H1 (cell line): ENCODE measurements at regions not wholly inside any gene's neighbourhood (a gene's known extent, or its start where the extent isn't known, plus 50 kb on each side); places are given as distances from the start of the nearest gene placed in this dataset.

ENCODE experiments used
- CTCF ChIA-PET: fragments of 300-600 bp; sonication (Branson Sonifier 250); formaldehyde crosslinking; loops from one replicate; lab custom pipeline; 2021; ENCODE audit not compliant: partially characterized antibody; lab: Charles Lee
- POLR2A ChIA-PET: fragments of 300-600 bp; sonication (Branson Sonifier 250); formaldehyde crosslinking; loops from one replicate; lab custom pipeline; 2021; ENCODE audit warnings: inconsistent platforms; ENCODE audit not compliant: partially characterized antibody; lab: Charles Lee
- DNase-seq, 2 experiments: peaks; one replicate each; pipeline versions ENCODE4 v3.0.0 to v3.0.0-alpha.2; 2010 to 2022; ENCODE audit warnings: low spot score in 2 of 2, low read depth in 1 of 2, mixed read lengths in 1 of 2
- FAIRE-seq: peaks from 2 replicates; lab custom pipeline; 2011; peaks lifted over from hg19 to GRCh38; lab: Jason Lieb, UNC
- H2AFZ ChIP-seq: 2 replicates; pipeline ENCODE4 v1.8.1; 2012; ENCODE audit warnings: low read length, inconsistent platforms
- H2AK5ac ChIP-seq: 2 replicates; pipeline ENCODE4 v1.6.1; 2013; ENCODE audit warnings: low read depth, low read length
- H2BK120ac ChIP-seq: replicated peaks from 2 replicates; pipeline ENCODE3; 2013; ENCODE audit warnings: low read depth, low read length, inconsistent platforms
- H2BK12ac ChIP-seq: 2 replicates; pipeline ENCODE4 v1.6.1; 2013; ENCODE audit warnings: low read depth, low read length
- H2BK15ac ChIP-seq: 2 replicates; pipeline ENCODE4 v1.6.1; 2013; ENCODE audit warnings: low read length
- H2BK20ac ChIP-seq: 2 replicates; pipeline ENCODE4 v1.6.1; 2013; ENCODE audit warnings: low read length
- H2BK5ac ChIP-seq: 2 replicates; pipeline ENCODE4 v1.6.1; 2013; ENCODE audit warnings: low read depth, low read length
- H3K14ac ChIP-seq: 2 replicates; pipeline ENCODE4 v1.6.1; 2013; ENCODE audit warnings: inconsistent platforms; ENCODE audit not compliant: insufficient read length
- H3K18ac ChIP-seq: 2 replicates; pipeline ENCODE4 v1.6.1; 2013; ENCODE audit warnings: low read length; ENCODE audit errors: extremely low read depth
- H3K23ac ChIP-seq: 2 replicates; pipeline ENCODE4 v1.6.1; 2013; ENCODE audit warnings: inconsistent platforms; ENCODE audit not compliant: insufficient read length
- H3K23me2 ChIP-seq: 2 replicates; pipeline ENCODE4 v1.6.1; 2013; ENCODE audit warnings: low read depth, low read length
- H3K27ac ChIP-seq: 2 replicates; pipeline ENCODE4 v1.6.1; 2011; ENCODE audit warnings: low read depth, low read length, inconsistent platforms
- H3K27me3 ChIP-seq, 4 experiments: replicated peaks in 1 of 4; 1 replicate in 1 of 4; 2 replicates in 3 of 4; pipeline versions ENCODE4 v1.6.1 to v1.8.1; 2011 to 2013; ENCODE audit warnings: low read length in 3 of 4, mild to moderate bottlenecking in 3 of 4, inconsistent platforms in 2 of 4, mixed read lengths in 2 of 4, moderate library complexity in 1 of 4; ENCODE audit not compliant: control insufficient read depth in 3 of 4, insufficient read depth in 3 of 4; ENCODE audit errors: extremely low read depth in 1 of 4
- H3K36me3 ChIP-seq, 4 experiments: 2 replicates each; pipeline versions ENCODE4 v1.6.1 to v1.8.1; 2011 to 2013; ENCODE audit warnings: mild to moderate bottlenecking in 4 of 4, low read length in 3 of 4, moderate library complexity in 2 of 4, control low read depth in 1 of 4, inconsistent platforms in 1 of 4; ENCODE audit not compliant: insufficient read depth in 4 of 4, control insufficient read depth in 2 of 4
- H3K4ac ChIP-seq: replicated peaks from 2 replicates; pipeline ENCODE3; 2013; ENCODE audit warnings: low read length, low read depth, mixed read lengths, inconsistent platforms; ENCODE audit not compliant: insufficient read length
- H3K4me1 ChIP-seq, 4 experiments: replicated peaks in 1 of 4; 1 replicate in 1 of 4; 2 replicates in 3 of 4; pipeline versions ENCODE4 v1.6.1 to v1.8.1; 2011 to 2013; ENCODE audit warnings: low read length in 3 of 4, inconsistent platforms in 2 of 4, mixed read lengths in 1 of 4; ENCODE audit not compliant: insufficient read depth in 4 of 4, control insufficient read depth in 3 of 4
- H3K4me2 ChIP-seq, 2 experiments: 2 replicates each; pipeline versions ENCODE4 v1.6.1 to v1.8.1; 2011 to 2013; ENCODE audit warnings: low read depth in 2 of 2, low read length in 2 of 2, control low read depth in 1 of 2, inconsistent platforms in 1 of 2, mild to moderate bottlenecking in 1 of 2; ENCODE audit not compliant: insufficient read depth in 1 of 2
- H3K4me3 ChIP-seq, 4 experiments: fragments of 200-600, 300-600 bp in 1 of 4; sonication (generic), shearing (Covaris generic), sonication (Bioruptor Twin) in 1 of 4; 2 replicates each; pipeline versions ENCODE4 v1.5.1 to v1.8.1; 2011 to 2016; ENCODE audit warnings: low read length in 4 of 4, low read depth in 3 of 4, control low read depth in 2 of 4, inconsistent platforms in 2 of 4, mild to moderate bottlenecking in 2 of 4, mixed read lengths in 1 of 4, moderate library complexity in 1 of 4; ENCODE audit not compliant: insufficient read depth in 2 of 4; ENCODE audit errors: extremely low read depth in 1 of 4
- H3K56ac ChIP-seq: replicated peaks from 2 replicates; pipeline ENCODE3; 2013; ENCODE audit warnings: low read depth, mild to moderate bottlenecking, mixed read lengths, low read length, inconsistent platforms; ENCODE audit not compliant: insufficient read length
- H3K79me1 ChIP-seq: 2 replicates; pipeline ENCODE4 v1.6.1; 2013; ENCODE audit warnings: low read depth, low read length, control low read depth
- H3K79me2 ChIP-seq, 2 experiments: 2 replicates each; pipeline versions ENCODE4 v1.6.1 to v1.8.1; 2012 to 2013; ENCODE audit warnings: low read length in 2 of 2, mild to moderate bottlenecking in 2 of 2, inconsistent platforms in 1 of 2; ENCODE audit not compliant: insufficient read depth in 2 of 2, control insufficient read depth in 1 of 2
- H3K9ac ChIP-seq, 4 experiments: replicated peaks in 1 of 4; 1 replicate in 1 of 4; 2 replicates in 3 of 4; pipeline versions ENCODE4 v1.6.1 to v1.8.1; 2011 to 2013; ENCODE audit warnings: low read depth in 3 of 4, low read length in 3 of 4, control low read depth in 2 of 4, mild to moderate bottlenecking in 2 of 4, moderate library complexity in 2 of 4, inconsistent platforms in 1 of 4; ENCODE audit errors: extremely low read depth in 1 of 4
- H3K9me3 ChIP-seq, 2 experiments: 2 replicates each; pipeline versions ENCODE4 v1.6.1 to v1.8.1; 2012 to 2013; ENCODE audit warnings: mild to moderate bottlenecking in 2 of 2, moderate library complexity in 2 of 2, control low read depth in 1 of 2, inconsistent platforms in 1 of 2, low read depth in 1 of 2, low read length in 1 of 2, mixed read lengths in 1 of 2; ENCODE audit not compliant: insufficient read depth in 2 of 2
- H4K20me1 ChIP-seq, 2 experiments: replicated peaks in 1 of 2; 2 replicates each; pipeline versions ENCODE3 to v1.8.1; 2011 to 2013; ENCODE audit warnings: inconsistent platforms in 2 of 2, low read length in 2 of 2, mild to moderate bottlenecking in 1 of 2; ENCODE audit not compliant: insufficient read depth in 2 of 2, control insufficient read depth in 1 of 2
- H4K5ac ChIP-seq: 2 replicates; pipeline ENCODE4 v1.6.1; 2013; ENCODE audit warnings: low read length, low read depth, mixed read lengths, inconsistent platforms; ENCODE audit not compliant: insufficient read length
- H4K8ac ChIP-seq: 2 replicates; pipeline ENCODE4 v1.8.0; 2013; ENCODE audit warnings: mild to moderate bottlenecking, moderate library complexity, low read length, inconsistent platforms; ENCODE audit not compliant: insufficient read depth; ENCODE audit errors: extremely low read depth
- H4K91ac ChIP-seq: replicated peaks from 2 replicates; pipeline ENCODE3; 2013; ENCODE audit warnings: low read length, mixed read lengths, inconsistent platforms; ENCODE audit not compliant: insufficient read length
- BACH1 ChIP-seq: IDR thresholded peaks from 2 replicates; pipeline ENCODE4 v1.6.1; 2012; ENCODE audit warnings: low read length, improper control_type of control experiment
- EGR1 ChIP-seq: IDR thresholded peaks from 2 replicates; pipeline ENCODE4 v1.6.1; 2011; ENCODE audit warnings: low read depth, low read length, borderline replicate concordance
- HDAC2 ChIP-seq, 2 experiments: fragments of 300-600 bp in 1 of 2; sonication (generic) in 1 of 2; IDR thresholded peaks; 2 replicates each; pipeline ENCODE4 v1.6.1; 2011 to 2012; ENCODE audit warnings: low read depth in 2 of 2, low read length in 2 of 2, mild to moderate bottlenecking in 2 of 2, moderate library complexity in 2 of 2, borderline replicate concordance in 1 of 2, inconsistent platforms in 1 of 2
- RAD21 ChIP-seq, 2 experiments: IDR thresholded peaks in 1 of 2; conservative IDR thresholded peaks in 1 of 2; 2 replicates each; pipeline ENCODE4 v1.6.1; 2011; ENCODE audit warnings: low read depth in 2 of 2, low read length in 2 of 2, improper control_type of control experiment in 1 of 2, inconsistent platforms in 1 of 2, mild to moderate bottlenecking in 1 of 2, moderate library complexity in 1 of 2
- RFX5 ChIP-seq: IDR thresholded peaks from 2 replicates; pipeline ENCODE4 v1.6.1; 2011; ENCODE audit warnings: low read depth, low read length, improper control_type of control experiment, borderline replicate concordance
- RNF2 ChIP-seq: fragments of 200-900, 300-1000 bp; sonication (generic); IDR thresholded peaks from 2 replicates; pipeline ENCODE4 v1.7.1; 2016; ENCODE audit warnings: borderline replicate concordance, low read depth, mild to moderate bottlenecking, antibody characterized with exemption, low read length; ENCODE audit not compliant: poor library complexity, severe bottlenecking; ENCODE audit errors: missing control alignments
- TAF1 ChIP-seq: IDR thresholded peaks from 2 replicates; pipeline ENCODE4 v1.6.1; 2011; ENCODE audit warnings: mild to moderate bottlenecking, low read depth, low read length
- TBP ChIP-seq: IDR thresholded peaks from 2 replicates; pipeline ENCODE4 v1.6.1; 2011; ENCODE audit warnings: low read depth, low read length, improper control_type of control experiment
- ZNF274 ChIP-seq: IDR thresholded peaks from 2 replicates; pipeline ENCODE4 v1.7.0; 2012; ENCODE audit warnings: low read length, borderline replicate concordance; ENCODE audit errors: extremely low read depth
- whole genome bisulfite sequencing, 2 experiments: shearing (Covaris generic) in 1 of 2; methylation state at CpG; one replicate each; pipeline versions ENCODE4 v1.1.6 to v1.1.7; 2013 to 2015; ENCODE audit warnings: low lambda C conversion rate in 2 of 2, mixed read lengths in 2 of 2, inconsistent platforms in 1 of 2, low coverage in 1 of 2, missing lambda C conversion rate in 1 of 2; ENCODE audit not compliant: insufficient replicate concordance in 2 of 2, insufficient coverage in 1 of 2, insufficient read length in 1 of 2; ENCODE audit errors: extremely low coverage in 1 of 2, missing lambda C conversion rate in 1 of 2; 5-methylcytosine and 5-hydroxymethylcytosine counted together

DNA sequence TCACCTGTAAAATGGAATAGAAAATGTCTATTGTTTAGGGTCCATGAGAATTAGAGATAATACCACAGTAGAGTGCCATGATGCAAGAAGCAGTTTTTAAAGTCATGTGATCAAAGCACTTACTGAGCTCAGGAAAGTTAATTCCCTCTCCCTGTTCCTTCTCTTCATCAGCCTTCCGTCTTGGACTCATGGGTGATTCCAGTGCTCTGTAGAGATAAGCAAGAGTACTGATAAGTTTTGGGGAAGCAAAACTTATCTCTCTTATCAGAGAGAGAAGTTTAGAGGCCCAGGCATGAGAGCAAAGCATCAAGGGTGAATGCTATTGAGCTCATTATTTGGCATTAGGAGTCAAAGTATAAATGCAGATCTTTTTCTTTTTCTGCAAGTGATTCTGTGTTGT is 410.1 kb downstream of the AGTPBP1 start:
- H4K8ac ChIP-seq: no peak overlapping the region
- H4K5ac ChIP-seq: no peak overlapping the region
- TF ChIP-seq TBP (no peak), EGR1 (no peak), ZNF274 (no peak), RAD21 (IDR thresholded peaks at IDR 0.05 in 1 of 2, conservative IDR thresholded peaks at IDR 0.05 in 1 of 2; ENCODE audit: low read depth in 2 of 2, low read length in 2 of 2) (no peak), RNF2 (no peak), RFX5 (no peak), TAF1 (no peak), HDAC2 (IDR thresholded peaks at IDR 0.05; ENCODE audit: borderline replicate concordance in 1 of 2, low read depth in 2 of 2, low read length in 2 of 2) (no peak), BACH1 (no peak)
- TF ChIP-seq, all 59 proteins: peak for 0
- Histone ChIP-seq H3K36me3 (no peaks in the 10 kb centered on the region), H3K9ac (no peak overlapping the region), H2BK5ac (no peak overlapping the region), H2BK120ac (no peak overlapping the region), H3K14ac (no peak overlapping the region), H3K4me2 (no peak overlapping the region), H3K56ac (no peak overlapping the region), H4K91ac (no peak overlapping the region), H3K4me3 (no peak overlapping the region), H2AK5ac (no peak overlapping the region), H3K79me1 (no peaks in the 10 kb centered on the region), H2BK15ac (no peak overlapping the region), H3K79me2 (no peaks in the 10 kb centered on the region), H3K18ac (no peak overlapping the region), H2BK20ac (no peak overlapping the region), H3K4me1 (no peaks in the 10 kb centered on the region), H3K4ac (no peak overlapping the region), H3K23me2 (no peaks in the 10 kb centered on the region), H3K23ac (no peak overlapping the region), H2BK12ac (no peak overlapping the region), H3K9me3 (no peaks in the 10 kb centered on the region), H3K27ac (no peak overlapping the region), H4K20me1 (no peaks in the 10 kb centered on the region), H2AFZ (no peak overlapping the region), H3K27me3 (no peaks in the 10 kb centered on the region)
- FAIRE-seq (no peak), DNase-seq (no peak)
- POLR2A ChIA-PET: no interaction called here
- CTCF ChIA-PET: interaction anchor here (0.8 to 3.4 kb wide), 19 partner anchors 8 to 927 kb away, joined by 3 to 52 read pairs (median 6); no protein-coding TSS in a partner anchor
- 82% methylated on average over 1 of the region's 1 CpG; no CpG with 5 or more reads in 1 of the 2 experiments for WGBS, 2 experiments
